GM06990 (cell line): ENCODE measurements at regions not wholly inside any gene's neighbourhood (a gene's known extent, or its start where the extent isn't known, plus 50 kb on each side); places are given as distances from the start of the nearest gene placed in this dataset.

Experiments used
- DNase-seq: peaks from one replicate; pipeline ENCODE4 v3.0.0-alpha.2; 2011; ENCODE audit not compliant: insufficient read length; ENCODE audit errors: extremely low read depth
- H3K27me3 ChIP-seq: replicated peaks from 2 replicates; pipeline ENCODE4 v1.6.0; 2011; ENCODE audit warnings: low read length; ENCODE audit not compliant: control insufficient read depth, insufficient read depth
- H3K36me3 ChIP-seq: 2 replicates; pipeline ENCODE4 v1.5.1; 2011; ENCODE audit warnings: low read length; ENCODE audit not compliant: control insufficient read depth, insufficient read depth
- H3K4me3 ChIP-seq: replicated peaks from 2 replicates; pipeline ENCODE4 v1.5.1; 2011; ENCODE audit warnings: low read depth, mild to moderate bottlenecking, control low read depth, low read length
- TF ChIP-seq, protein P1 (sequence below): IDR thresholded peaks from 2 replicates; pipeline ENCODE4 v1.5.1; 2011; ENCODE audit warnings: low read length, control low read depth, mild to moderate bottlenecking, inconsistent platforms; ENCODE audit not compliant: insufficient read depth, poor library complexity, severe bottlenecking

DNA sequence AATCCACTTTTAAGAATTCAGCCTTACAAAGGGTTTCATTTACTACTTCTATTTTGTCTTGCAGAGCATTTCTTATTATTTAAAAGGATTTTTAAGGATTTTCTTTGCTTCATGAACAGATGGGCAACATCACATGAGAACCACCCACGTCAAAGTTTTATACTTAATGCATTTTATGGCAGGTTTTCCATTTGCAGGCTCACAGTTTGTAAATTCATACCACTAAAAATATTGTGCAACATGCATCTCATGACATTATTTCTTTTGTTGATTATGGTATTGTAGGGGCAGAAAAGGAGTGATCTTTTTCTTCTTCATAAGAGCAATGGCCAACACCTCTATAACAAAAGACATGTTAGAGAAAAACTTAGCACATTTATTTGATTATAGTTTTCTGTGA, 554.0 kb upstream of the SPRY2 start:
- Histone ChIP-seq H3K4me3 (no peak overlapping the region), H3K27me3 (no peaks in the 10 kb centered on the region), H3K36me3 (no peaks in the 10 kb centered on the region)
- TF ChIP-seq, protein P1, sequence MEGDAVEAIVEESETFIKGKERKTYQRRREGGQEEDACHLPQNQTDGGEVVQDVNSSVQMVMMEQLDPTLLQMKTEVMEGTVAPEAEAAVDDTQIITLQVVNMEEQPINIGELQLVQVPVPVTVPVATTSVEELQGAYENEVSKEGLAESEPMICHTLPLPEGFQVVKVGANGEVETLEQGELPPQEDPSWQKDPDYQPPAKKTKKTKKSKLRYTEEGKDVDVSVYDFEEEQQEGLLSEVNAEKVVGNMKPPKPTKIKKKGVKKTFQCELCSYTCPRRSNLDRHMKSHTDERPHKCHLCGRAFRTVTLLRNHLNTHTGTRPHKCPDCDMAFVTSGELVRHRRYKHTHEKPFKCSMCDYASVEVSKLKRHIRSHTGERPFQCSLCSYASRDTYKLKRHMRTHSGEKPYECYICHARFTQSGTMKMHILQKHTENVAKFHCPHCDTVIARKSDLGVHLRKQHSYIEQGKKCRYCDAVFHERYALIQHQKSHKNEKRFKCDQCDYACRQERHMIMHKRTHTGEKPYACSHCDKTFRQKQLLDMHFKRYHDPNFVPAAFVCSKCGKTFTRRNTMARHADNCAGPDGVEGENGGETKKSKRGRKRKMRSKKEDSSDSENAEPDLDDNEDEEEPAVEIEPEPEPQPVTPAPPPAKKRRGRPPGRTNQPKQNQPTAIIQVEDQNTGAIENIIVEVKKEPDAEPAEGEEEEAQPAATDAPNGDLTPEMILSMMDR, result no peak
- DNase-seq, result no peak

DNA sequence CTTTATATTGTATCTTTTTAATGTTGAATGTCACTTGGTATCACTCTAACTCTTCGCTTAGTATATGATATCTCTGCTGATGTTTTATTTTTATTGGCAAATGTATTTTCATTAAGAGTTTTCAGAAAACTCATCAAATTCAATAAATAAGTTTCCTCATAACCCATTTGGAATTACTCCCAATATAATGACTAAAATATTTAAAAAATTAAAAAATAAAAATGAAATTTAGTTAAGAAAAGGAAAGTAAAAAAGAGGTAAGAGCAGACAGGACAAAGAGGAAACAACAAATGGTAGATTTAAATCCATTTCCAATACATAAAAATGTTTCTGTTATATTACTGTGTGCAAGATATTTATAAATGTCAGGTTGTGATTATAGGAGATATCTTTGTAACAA, 548.9 kb upstream of the SPRY2 start:
- Histone ChIP-seq H3K4me3 (no peak overlapping the region), H3K27me3 (no peaks in the 10 kb centered on the region), H3K36me3 (no peaks in the 10 kb centered on the region)
- no peak for DNase-seq
- TF ChIP-seq, protein P1, result no peak

DNA sequence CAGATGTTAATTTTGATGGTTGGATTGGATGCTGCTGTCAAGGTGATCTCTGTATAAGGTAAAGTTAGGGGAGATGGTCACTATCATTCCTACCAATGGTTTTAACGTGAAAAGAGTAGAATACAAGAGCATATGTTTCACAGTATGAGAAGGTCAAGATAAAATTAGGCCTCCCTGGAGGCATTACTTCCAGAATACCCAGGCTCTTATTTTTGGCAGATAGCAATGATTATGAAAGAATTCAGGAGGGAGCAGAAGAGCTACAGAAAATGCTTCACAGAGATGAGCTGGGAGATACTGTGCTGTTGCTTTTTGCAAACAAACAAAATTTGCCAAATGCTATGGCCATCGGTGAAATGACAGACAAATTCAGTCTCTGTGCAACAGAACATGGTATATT, 547.5 kb upstream of the SPRY2 start:
- DNase-seq, result no peak
- H3K27me3 ChIP-seq, result no peaks in the 10 kb centered on the region
- H3K4me3 ChIP-seq, result no peak overlapping the region
- H3K36me3 ChIP-seq, result no peaks in the 10 kb centered on the region
- TF ChIP-seq, protein P1, result no peak

GRCh38 chr13:80884056-80884785, 543.3 kb upstream of the SPRY2 start:
- no peak for DNase-seq
- TF ChIP-seq, protein P1, result no peak
- H3K4me3 ChIP-seq, result no peak overlapping the region
- no peaks in the 10 kb centered on the region for H3K36me3 ChIP-seq
- H3K27me3 ChIP-seq, result no peaks in the 10 kb centered on the region

DNA sequence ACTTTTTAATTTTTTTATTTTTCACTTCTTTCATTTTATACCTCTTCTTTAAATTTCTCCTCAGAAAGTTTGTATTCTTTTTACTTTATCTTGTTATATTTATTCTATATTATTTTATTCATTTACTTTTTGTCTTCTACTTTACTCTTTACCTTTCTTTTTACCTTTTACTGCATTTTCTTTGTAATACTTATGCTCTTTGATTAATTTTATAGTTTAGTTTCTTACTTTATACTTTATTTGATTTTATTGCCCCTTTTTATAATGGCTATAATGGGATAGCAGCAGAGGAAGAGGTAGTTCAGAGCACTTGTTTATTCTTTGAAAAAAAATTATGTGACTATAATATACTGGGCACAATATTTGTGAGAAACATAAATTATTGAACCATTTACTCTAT, 542.6 kb upstream of the SPRY2 start:
- no peak overlapping the region for H3K4me3 ChIP-seq
- H3K27me3 ChIP-seq, result no peaks in the 10 kb centered on the region
- TF ChIP-seq, protein P1, result no peak
- H3K36me3 ChIP-seq, result no peaks in the 10 kb centered on the region
- no peak for DNase-seq
